ENCODE measurements at regions not wholly inside any gene's neighbourhood (a gene's known extent, or its start where the extent isn't known, plus 50 kb on each side); places are given as distances from the start of the nearest gene placed in this dataset.

GRCh38 chr6:165229216-165229615, 80.2 kb downstream of the C6orf118 start:
- DNase-seq = no peak

- no peak for DNase-seq
Measured at GRCh38 chr6:165227644-165228329, 81.6 kb downstream of the C6orf118 start.

GRCh38 chr6:165223736-165224135, 85.7 kb downstream of the C6orf118 start:
- no peak for DNase-seq

- DNase-seq = no peak
Measured at GRCh38 chr6:165223101-165223500, 86.3 kb downstream of the C6orf118 start.

GRCh38 chr6:165222315-165223025, 86.9 kb downstream of the C6orf118 start:
- DNase-seq = no peak

- DNase-seq = no peak
Measured at GRCh38 chr6:165220045-165220444, 89.4 kb downstream of the C6orf118 start.

GRCh38 chr6:165219629-165220028, 89.8 kb downstream of the C6orf118 start:
- DNase-seq = no peak

- no peak for DNase-seq
Measured at GRCh38 chr6:165218829-165219228, 90.6 kb downstream of the C6orf118 start.

- no peak for DNase-seq
Measured at GRCh38 chr6:165206798-165207197, 102.6 kb downstream of the C6orf118 start.

- DNase-seq = no peak
Measured at GRCh38 chr6:165205632-165206031, 103.8 kb downstream of the C6orf118 start.

GRCh38 chr6:165204807-165205545, 104.4 kb downstream of the C6orf118 start:
- DNase-seq = no peak

- DNase-seq = no peak
Measured at GRCh38 chr6:165200178-165200577, 109.2 kb downstream of the C6orf118 start.

GRCh38 chr6:165191461-165191860, 117.9 kb downstream of the C6orf118 start:
- no peak for DNase-seq

- DNase-seq = no peak
Measured at GRCh38 chr6:165186441-165187205, 122.8 kb downstream of the C6orf118 start.

- DNase-seq = no peak
Measured at GRCh38 chr6:165186041-165186440, 123.4 kb downstream of the C6orf118 start.

- no peak for DNase-seq
Measured at GRCh38 chr6:165184192-165184979, 125.0 kb downstream of the C6orf118 start.

GRCh38 chr6:165183496-165184140, 125.8 kb downstream of the C6orf118 start:
- no peak for DNase-seq

- DNase-seq = no peak
Measured at GRCh38 chr6:165183071-165183470, 126.3 kb downstream of the C6orf118 start.

- no peak for DNase-seq
Measured at GRCh38 chr6:165181951-165182414, 127.4 kb downstream of the C6orf118 start.

GRCh38 chr6:165178056-165178455, 131.3 kb downstream of the C6orf118 start:
- DNase-seq = no peak

- DNase-seq = no peak
Measured at GRCh38 chr6:165173484-165173883, 135.9 kb downstream of the C6orf118 start.

GRCh38 chr6:165167861-165168260, 141.5 kb downstream of the C6orf118 start:
- no peak for DNase-seq

Data from right hindlimb (tissue), 1 donor.